Tibial artery (tissue), 4 donors: ENCODE measurements at regions not wholly inside any gene's neighbourhood (a gene's known extent, or its start where the extent isn't known, plus 50 kb on each side); places are given as distances from the start of the nearest gene placed in this dataset.

Source experiments
- DNase-seq, 2 donors: peaks; one replicate each; pipeline ENCODE4 v3.0.0-alpha.2; 2019
- H3K27ac ChIP-seq, 2 donors: fragments of 200-600 bp; sonication (generic) in 1 of 2; 1 replicate in 1 of 2; 2 replicates in 1 of 2; pipeline ENCODE4 v1.5.1; 2018 to 2019; ENCODE audit warnings: mild to moderate bottlenecking in 1 of 2
- H3K27me3 ChIP-seq, 2 donors: fragments of 200-600 bp; sonication (generic) in 1 of 2; one replicate each; pipeline versions ENCODE4 v1.5.1 to v1.6.0; 2016 to 2019
- H3K36me3 ChIP-seq, 3 donors: fragments of 200-600 bp; sonication (generic) in 2 of 3; one replicate each; pipeline ENCODE4 v1.5.1; 2016 to 2019; ENCODE audit warnings: mild to moderate bottlenecking in 2 of 3
- H3K4me1 ChIP-seq, 4 donors: fragments of 200-600 bp; sonication (generic) in 2 of 4; 1 replicate in 3 of 4; 2 replicates in 1 of 4; pipeline ENCODE4 v1.5.1; 2016 to 2019
- H3K4me3 ChIP-seq, 2 donors: fragments of 200-600 bp; sonication (generic) in 1 of 2; 1 replicate in 1 of 2; 2 replicates in 1 of 2; pipeline ENCODE4 v1.5.1; 2018 to 2019; ENCODE audit warnings: mild to moderate bottlenecking in 2 of 2
- H3K9me3 ChIP-seq, 3 donors: fragments of 200-600 bp; sonication (generic) in 1 of 3; one replicate each; pipeline ENCODE4 v1.5.1; 2016 to 2019
- intact Hi-C: fragments of 100-400 bp; cut with DNase I; formaldehyde crosslinking; loops from one replicate; pipeline ENCODE4 v1.15.0; 2023; ENCODE audit warnings: low total_unique reads
- TF ChIP-seq, protein P1 (sequence below), 2 experiments: fragments of 200-600 bp in 1 of 2; fragments of 450-650 bp in 1 of 2; IDR thresholded peaks; one replicate each; pipeline ENCODE4 v1.5.1; 2017 to 2019; ENCODE audit warnings: antibody characterized with exemption in 2 of 2, mild to moderate bottlenecking in 1 of 2, moderate library complexity in 1 of 2

DNA sequence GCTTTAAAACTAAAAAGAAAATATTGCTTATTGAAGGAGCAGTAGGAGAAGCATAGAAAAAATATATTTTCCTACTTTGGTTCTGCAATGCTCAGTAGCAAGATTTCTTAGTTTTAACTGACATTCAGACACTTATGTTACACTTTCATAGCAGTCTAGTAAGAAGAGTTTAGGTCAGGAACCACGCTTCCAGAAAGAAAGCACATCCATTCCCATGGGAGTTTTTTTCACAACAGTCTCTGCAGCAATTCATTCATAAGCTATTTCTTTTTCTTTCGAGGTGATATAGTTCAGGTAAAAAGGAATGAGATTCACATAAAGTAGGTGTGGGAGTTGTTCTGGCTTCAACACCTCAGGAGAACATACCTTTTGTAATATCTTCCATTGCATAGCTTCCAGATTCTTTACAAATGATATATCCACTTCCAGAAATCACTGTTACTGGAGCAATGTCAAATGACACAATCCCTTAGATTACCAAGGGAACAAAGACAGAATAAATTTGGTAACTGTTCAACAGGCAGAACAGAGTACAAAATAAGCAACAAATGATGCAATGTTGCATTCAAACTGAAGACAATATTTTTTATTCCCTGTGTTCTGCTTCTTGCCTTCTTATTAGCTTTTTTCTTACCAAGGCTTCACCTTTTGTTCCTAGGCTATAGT lies 95.2 kb upstream of the GULP1 start:
- intact Hi-C loops, result no loop called here
- no peak for DNase-seq
- Histone ChIP-seq H3K4me1 (peaks cover 0 to 24% (median 0%) of the 10 kb centered on the region in 4 donors), H3K9me3 (no peaks in the 10 kb centered on the region), H3K27me3 (no peaks in the 10 kb centered on the region), H3K36me3 (no peaks in the 10 kb centered on the region), H3K27ac (no peak overlapping the region), H3K4me3 (no peak overlapping the region)
- TF ChIP-seq, protein P1, sequence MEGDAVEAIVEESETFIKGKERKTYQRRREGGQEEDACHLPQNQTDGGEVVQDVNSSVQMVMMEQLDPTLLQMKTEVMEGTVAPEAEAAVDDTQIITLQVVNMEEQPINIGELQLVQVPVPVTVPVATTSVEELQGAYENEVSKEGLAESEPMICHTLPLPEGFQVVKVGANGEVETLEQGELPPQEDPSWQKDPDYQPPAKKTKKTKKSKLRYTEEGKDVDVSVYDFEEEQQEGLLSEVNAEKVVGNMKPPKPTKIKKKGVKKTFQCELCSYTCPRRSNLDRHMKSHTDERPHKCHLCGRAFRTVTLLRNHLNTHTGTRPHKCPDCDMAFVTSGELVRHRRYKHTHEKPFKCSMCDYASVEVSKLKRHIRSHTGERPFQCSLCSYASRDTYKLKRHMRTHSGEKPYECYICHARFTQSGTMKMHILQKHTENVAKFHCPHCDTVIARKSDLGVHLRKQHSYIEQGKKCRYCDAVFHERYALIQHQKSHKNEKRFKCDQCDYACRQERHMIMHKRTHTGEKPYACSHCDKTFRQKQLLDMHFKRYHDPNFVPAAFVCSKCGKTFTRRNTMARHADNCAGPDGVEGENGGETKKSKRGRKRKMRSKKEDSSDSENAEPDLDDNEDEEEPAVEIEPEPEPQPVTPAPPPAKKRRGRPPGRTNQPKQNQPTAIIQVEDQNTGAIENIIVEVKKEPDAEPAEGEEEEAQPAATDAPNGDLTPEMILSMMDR (IDR thresholded peaks at IDR 0.05), result no peak

DNA sequence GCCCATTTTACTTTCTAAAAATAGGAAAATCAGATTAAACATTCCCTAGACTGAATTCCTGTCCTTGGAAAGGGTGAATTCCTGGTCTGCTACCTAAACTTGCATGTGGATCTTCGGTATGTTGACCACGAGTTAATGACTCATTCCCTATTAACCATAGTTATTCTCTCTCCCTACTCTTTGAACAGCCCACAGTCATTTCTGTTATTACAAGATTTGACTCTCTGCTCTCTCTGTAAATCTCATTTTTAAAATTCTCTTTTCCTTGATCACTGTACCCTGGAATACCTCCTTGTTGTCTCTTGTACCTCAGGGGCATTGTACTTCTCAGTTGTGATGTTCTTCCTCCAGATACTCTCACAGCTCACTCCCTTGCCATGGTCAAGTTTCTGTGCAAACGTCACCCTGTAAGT lies 92.0 kb upstream of the GULP1 start:
- H3K4me3 ChIP-seq, result no peak overlapping the region

DNA sequence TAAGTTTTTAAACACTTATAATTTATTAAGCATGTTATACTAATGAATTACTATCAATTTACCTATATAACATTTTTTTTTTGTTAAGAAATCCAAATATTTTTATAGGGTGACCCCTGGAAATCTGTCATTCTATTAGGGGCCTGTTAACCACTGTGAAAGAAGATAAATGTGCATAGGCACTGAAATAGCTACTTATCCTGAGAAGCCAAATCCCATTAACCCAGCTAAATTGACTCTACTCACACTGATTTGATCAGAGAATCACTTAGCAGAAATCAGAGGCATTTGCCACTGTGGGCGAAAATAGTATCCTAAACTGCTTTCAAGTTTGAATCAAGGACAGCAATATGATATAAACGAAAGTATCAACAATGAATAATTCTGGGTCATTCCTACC lies 90.0 kb upstream of the GULP1 start:
- Histone ChIP-seq H3K9me3 (no peaks in the 10 kb centered on the region), H3K4me3 (no peak overlapping the region), H3K27me3 (no peaks in the 10 kb centered on the region), H3K36me3 (no peaks in the 10 kb centered on the region), H3K4me1 (peaks cover 0 to 18% (median 0%) of the 10 kb centered on the region in 4 donors), H3K27ac (no peak overlapping the region)
- TF ChIP-seq, protein P1 (IDR thresholded peaks at IDR 0.05), result no peak
- no peak for DNase-seq
- intact Hi-C loops, result no loop called here

More for the DNA sequence above, 92.0 kb upstream of the GULP1 start:
- TF ChIP-seq, protein P1 (IDR thresholded peaks at IDR 0.05), result no peak
- Histone ChIP-seq H3K27ac (peak overlapping the region; percentile 18 to 42), H3K27me3 (no peaks in the 10 kb centered on the region), H3K36me3 (no peaks in the 10 kb centered on the region), H3K4me1 (peaks cover 0 to 24% (median 0%) of the 10 kb centered on the region in 4 donors), H3K9me3 (no peaks in the 10 kb centered on the region)
- intact Hi-C loops, result no loop called here
- no peak for DNase-seq

DNA sequence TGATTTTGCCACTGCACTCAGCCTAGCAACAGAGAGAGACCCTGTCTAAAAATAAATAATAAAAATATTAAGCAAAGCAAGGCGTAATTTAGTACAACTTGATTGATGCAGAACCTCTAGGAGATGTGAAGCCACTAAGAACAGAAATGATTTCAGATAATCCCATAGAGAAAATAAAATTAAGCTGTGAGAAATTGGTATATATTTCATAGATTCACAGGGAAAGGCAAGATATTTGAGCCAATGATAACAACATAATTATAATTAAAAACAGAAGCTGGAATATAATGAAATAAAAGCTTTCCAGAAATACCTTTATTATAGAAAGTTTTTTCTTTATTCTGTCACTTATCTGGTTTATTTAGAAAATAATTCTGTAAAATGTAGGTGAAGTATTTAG lies 88.9 kb upstream of the GULP1 start:
- Histone ChIP-seq H3K27ac (no peak overlapping the region), H3K27me3 (no peaks in the 10 kb centered on the region), H3K9me3 (no peaks in the 10 kb centered on the region), H3K36me3 (no peaks in the 10 kb centered on the region), H3K4me3 (no peak overlapping the region), H3K4me1 (peaks cover 0 to 12% (median 0%) of the 10 kb centered on the region in 4 donors)
- DNase-seq, result no peak
- TF ChIP-seq, protein P1 (IDR thresholded peaks at IDR 0.05), result no peak
- intact Hi-C loops, result no loop called here

DNA sequence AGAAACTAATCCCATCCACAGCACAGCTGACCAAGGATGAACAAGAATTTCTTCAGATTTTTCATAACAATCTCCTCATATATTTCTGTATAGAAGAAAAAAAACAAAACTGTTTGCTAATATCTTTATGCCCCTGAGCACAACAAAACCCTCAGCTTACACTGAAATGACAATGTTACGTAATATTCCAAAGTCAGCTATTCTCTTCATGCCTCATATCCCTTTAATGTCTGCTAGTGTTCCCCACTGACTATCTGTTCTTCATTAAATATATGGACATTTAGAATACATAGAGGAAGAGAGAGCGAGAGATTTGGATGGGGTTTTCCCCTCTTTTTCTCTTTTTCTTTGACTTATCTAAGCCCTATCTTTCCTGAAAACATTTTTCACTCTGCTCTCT lies 87.9 kb upstream of the GULP1 start:
- no peak for DNase-seq
- H3K27me3 ChIP-seq, result no peaks in the 10 kb centered on the region
- intact Hi-C loops, result no loop called here

More for the DNA sequence above, 87.9 kb upstream of the GULP1 start:
- H3K4me3 ChIP-seq, result no peak overlapping the region
- H3K9me3 ChIP-seq, result no peaks in the 10 kb centered on the region
- H3K36me3 ChIP-seq, result no peaks in the 10 kb centered on the region
- H3K4me1 ChIP-seq, result peaks cover 0 to 11% (median 0%) of the 10 kb centered on the region in 4 donors
- H3K27ac ChIP-seq, result no peak overlapping the region
- TF ChIP-seq, protein P1 (IDR thresholded peaks at IDR 0.05), result no peak
